ENCODE measurements at regions not wholly inside any gene's neighbourhood (a gene's known extent, or its start where the extent isn't known, plus 50 kb on each side); places are given as distances from the start of the nearest gene placed in this dataset.

DNA sequence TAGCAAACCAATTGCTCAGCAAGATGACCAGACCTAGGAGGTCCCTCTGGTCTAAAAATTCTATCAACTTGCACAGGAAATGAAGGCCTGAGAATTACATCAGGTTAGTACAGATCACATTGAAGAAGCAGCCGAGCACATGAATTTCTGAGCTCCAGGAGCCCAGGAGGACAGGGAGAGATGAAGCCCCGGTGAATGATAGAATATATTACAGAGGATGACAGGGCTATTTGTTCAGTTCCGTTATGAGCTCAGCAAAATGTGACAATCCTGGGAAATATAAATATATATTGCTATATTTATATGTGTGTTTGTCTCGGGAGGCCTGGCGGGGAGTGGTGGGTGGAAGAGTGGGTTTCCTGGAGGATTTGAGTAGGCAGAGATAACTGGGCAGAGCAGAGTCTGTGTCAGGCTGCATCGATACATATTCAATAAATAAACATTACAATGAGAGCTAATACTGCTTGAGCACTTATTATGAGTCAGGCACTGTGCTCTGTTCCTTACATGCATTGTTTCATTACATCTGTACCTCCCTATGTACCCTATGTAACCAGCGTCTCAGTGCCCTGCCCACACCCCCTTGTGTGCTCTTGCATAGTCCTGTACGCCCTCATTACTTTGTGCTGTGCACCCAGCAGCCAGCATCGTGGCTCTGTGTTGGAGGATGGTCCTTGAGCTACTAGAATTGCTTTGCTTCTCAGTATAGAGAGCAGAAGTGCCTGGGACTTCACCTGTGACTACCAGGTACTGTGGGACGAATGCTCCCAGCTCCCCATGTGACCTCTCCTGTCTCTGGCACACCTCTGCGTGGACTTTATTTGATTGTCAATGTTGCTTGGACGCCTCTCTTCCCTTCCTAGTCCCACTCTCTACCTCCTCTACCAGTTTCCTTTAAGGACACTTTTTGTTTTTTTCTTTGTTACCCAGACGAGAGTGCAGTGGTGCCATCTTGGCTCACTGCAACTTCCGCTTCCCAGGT, 58.1 kb upstream of the KLF9 start:
- Histone ChIP-seq H3K4me1 (peaks cover 14 to 34% of the 10 kb centered on the region in 2 donors), H3K27me3 (no peaks in the 10 kb centered on the region), H3K4me3 (replicated peaks in 1 of 3) (no peak overlapping the region), H3K36me3 (no peaks in the 10 kb centered on the region), H3K27ac (peak overlapping the region; percentile 1 to 66 (median 49)), H3K9me3 (no peaks in the 10 kb centered on the region)
- TF ChIP-seq POLR2A (IDR thresholded peaks at IDR 0.05), result no peak
- TF ChIP-seq, protein P1, sequence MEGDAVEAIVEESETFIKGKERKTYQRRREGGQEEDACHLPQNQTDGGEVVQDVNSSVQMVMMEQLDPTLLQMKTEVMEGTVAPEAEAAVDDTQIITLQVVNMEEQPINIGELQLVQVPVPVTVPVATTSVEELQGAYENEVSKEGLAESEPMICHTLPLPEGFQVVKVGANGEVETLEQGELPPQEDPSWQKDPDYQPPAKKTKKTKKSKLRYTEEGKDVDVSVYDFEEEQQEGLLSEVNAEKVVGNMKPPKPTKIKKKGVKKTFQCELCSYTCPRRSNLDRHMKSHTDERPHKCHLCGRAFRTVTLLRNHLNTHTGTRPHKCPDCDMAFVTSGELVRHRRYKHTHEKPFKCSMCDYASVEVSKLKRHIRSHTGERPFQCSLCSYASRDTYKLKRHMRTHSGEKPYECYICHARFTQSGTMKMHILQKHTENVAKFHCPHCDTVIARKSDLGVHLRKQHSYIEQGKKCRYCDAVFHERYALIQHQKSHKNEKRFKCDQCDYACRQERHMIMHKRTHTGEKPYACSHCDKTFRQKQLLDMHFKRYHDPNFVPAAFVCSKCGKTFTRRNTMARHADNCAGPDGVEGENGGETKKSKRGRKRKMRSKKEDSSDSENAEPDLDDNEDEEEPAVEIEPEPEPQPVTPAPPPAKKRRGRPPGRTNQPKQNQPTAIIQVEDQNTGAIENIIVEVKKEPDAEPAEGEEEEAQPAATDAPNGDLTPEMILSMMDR (IDR thresholded peaks at IDR 0.05), result no peak
- DNase-seq, result no peak
- WGBS, 2 donors, result 81 to 86% methylated on average over 14 of the region's 14 CpGs
- intact Hi-C loops (cut with DNase I), result loop anchor here (5.0 kb wide), 1 partner anchor 45 kb away; no protein-coding TSS in a partner anchor

DNA sequence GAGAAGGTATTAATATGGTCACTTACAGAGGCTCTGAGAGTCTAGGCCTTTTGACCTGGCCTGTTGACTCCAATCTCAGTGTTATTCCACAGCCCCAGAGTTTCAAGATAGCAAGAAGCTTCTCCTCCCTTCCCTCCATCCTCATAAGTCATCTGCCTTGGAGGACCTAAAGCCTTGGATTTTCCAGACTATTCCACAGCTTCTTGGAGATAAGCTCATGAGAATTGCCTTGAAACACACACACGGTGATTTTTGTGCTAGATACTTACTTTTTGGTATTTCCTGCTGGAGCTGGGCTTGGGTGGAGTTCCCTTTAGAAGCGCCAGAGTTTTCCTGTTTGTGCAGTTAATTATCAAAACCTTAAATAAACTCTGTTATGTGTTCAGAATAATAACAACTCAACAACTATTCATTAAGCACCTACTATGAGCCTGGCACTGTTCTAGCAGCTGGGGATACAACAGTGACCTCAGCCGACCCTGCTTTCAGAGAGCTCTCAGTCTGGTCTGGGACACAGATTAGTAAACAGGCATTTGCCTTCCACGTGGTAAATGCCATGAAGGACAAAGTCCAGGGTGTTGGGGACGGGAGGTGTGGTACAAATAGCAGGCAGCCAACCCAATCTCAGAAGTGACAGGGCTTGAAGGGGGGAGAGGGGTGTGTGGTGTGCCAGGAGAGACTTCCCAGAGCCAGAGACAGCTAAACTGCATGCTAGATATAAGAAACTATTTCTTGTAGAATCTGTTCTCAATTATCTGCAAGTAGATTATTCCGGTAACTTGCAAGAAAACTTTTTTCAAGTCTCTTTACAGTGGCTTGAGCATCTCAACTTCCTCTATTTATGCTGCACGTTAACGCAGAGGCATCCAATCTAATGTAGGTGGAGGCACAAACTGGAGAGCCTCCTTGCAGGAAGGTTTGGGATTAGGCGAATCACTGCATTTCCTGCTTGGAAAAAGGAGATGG, 55.9 kb upstream of the KLF9 start:
- intact Hi-C loops (cut with DNase I), result loop anchor here (5.0 kb wide), 1 partner anchor 43 kb away; no protein-coding TSS in a partner anchor
- Histone ChIP-seq H3K36me3 (no peaks in the 10 kb centered on the region), H3K9me3 (no peaks in the 10 kb centered on the region), H3K27me3 (no peaks in the 10 kb centered on the region), H3K4me3 (replicated peaks in 1 of 3) (no peak overlapping the region), H3K27ac (peak overlapping the region; percentile 36 to 66 (median 47)), H3K4me1 (peaks cover 8 to 37% of the 10 kb centered on the region in 2 donors)
- DNase-seq, result peak; percentile 28 to 33
- no peak for TF ChIP-seq POLR2A (IDR thresholded peaks at IDR 0.05)
- TF ChIP-seq, protein P1 (IDR thresholded peaks at IDR 0.05), result no peak
- WGBS, 2 donors, result 54 to 60% methylated on average over 9 of the region's 9 CpGs

DNA sequence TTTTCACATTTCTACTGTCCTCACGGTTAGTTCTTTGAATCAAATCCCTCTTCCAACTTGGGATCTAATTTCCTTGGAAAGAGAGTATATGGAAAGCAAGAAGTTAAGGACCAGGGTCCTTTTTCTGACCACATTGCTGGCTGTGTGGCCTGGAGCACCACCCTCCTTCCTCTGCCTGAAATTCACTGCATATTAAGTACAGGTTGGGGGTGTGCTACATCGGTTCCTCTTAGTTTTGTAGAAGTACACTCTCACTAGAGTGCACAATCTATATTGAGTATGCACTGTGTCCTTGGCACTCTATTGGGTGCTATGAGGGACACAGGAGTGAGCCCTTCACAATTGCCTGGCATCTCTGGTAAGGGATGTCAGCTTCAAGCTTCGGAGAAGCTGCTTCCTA, 53.8 kb upstream of the KLF9 start:
- peaks cover 0 to 22% of the 10 kb centered on the region in 2 donors for H3K4me1 ChIP-seq
- H3K36me3 ChIP-seq, result no peaks in the 10 kb centered on the region
- intact Hi-C loops (cut with DNase I), result no loop called here
- DNase-seq, result no peak
- peak overlapping the region in 2 of 3 donors; percentile 10 to 30 for H3K27ac ChIP-seq
- TF ChIP-seq POLR2A (IDR thresholded peaks at IDR 0.05), result no peak
- TF ChIP-seq, protein P1 (IDR thresholded peaks at IDR 0.05), result no peak
- 88 to 97% methylated on average over 3 of the region's 3 CpGs for WGBS, 2 donors
- H3K27me3 ChIP-seq, result no peaks in the 10 kb centered on the region
- no peaks in the 10 kb centered on the region for H3K9me3 ChIP-seq
- no peak overlapping the region for H3K4me3 ChIP-seq (replicated peaks in 1 of 3)

DNA sequence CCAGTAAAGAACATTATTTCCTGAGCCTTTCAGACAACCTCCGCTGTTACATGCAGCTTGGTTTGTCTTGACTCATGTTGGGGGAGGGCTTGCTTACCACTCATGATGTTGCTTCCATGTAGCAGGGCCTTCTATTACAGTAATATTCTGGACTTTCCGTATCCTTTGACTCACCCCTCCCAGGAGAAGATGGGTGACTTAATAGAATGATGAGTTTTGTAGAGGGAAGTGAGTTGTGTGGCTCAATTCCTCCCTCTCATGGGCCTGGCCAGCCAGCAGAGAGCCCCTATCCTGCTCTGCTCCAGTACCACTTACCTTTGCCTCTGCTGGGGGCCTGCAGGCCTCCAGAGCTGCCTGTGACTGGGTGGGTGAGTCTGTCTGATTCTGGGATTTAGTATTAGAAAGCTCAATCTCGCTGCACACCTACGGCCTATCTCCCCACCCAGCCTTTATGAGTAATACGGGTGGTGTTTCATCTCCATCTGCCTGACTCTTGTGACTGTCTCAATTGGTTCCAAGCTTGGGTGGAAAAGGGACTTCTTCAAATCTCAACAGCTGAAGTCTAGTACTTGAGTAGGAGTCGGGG, 52.6 kb upstream of the KLF9 start:
- WGBS, 2 donors, result 73 to 79% methylated on average over 6 of the region's 6 CpGs
- H3K27me3 ChIP-seq, result no peaks in the 10 kb centered on the region
- H3K9me3 ChIP-seq, result no peaks in the 10 kb centered on the region
- DNase-seq, result no peak
- intact Hi-C loops (cut with DNase I), result no loop called here
- no peak for TF ChIP-seq POLR2A (IDR thresholded peaks at IDR 0.05)
- TF ChIP-seq, protein P1 (IDR thresholded peaks at IDR 0.05), result no peak
- no peak overlapping the region for H3K27ac ChIP-seq
- H3K4me3 ChIP-seq (replicated peaks in 1 of 3), result no peak overlapping the region
- peaks cover 0 to 22% of the 10 kb centered on the region in 2 donors for H3K4me1 ChIP-seq
- no peaks in the 10 kb centered on the region for H3K36me3 ChIP-seq

Data from thyroid gland (tissue), 4 donors.